GM21825 (cell line): ENCODE measurements at regions not wholly inside any gene's neighbourhood (a gene's known extent, or its start where the extent isn't known, plus 50 kb on each side); places are given as distances from the start of the nearest gene placed in this dataset.
A peak's percentile ranks its signal among the peaks of the same experiment; 100 is the strongest.

ENCODE experiments used
- ATAC-seq: cut with Tn5 transposase; IDR thresholded peaks from one replicate; pipeline ENCODE4 v1.9.1; 2021; ENCODE audit warnings: mild to moderate bottlenecking, moderate library complexity; ENCODE audit not compliant: unreplicated experiment

DNA sequence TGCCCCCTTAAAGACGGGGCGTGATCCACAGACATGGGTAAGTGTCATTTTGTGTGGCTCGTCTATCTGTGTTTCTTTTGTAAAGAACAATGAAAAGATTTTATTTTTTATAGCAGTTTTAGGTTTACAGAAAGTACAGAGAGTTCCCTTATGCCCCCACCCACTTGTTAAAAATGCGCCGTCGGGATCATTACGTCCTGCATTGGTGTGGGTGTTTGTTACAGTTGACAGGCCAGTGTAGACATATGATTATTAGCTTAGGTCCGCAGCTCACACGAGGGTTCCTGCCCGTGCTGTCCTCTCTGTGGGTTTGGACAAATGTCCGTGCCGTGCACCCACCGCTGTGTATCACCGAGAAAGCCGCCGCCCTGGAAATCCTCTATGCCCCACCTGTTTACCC lies 50.5 kb downstream of the RGS12 start:
- ATAC-seq, result no peak

DNA sequence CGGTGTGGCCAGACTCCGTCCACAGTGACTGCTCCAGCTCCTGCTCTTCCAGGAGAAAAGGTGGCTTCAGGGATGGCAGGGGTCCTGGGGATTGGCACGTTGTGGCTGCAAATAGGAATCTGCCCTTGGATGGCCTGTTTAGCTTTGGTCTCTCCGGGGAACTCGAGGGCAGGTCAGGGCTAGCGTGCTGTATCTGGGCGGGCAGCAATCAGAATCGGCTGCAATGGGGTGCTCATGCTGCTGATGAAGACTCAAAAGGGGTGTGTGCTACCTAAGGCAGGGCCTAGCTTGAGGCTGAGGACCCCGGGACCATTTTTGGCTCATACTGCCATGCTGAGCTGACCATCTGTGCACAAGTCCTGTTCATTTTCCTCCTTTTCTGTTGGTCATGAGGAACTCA lies 51.3 kb downstream of the RGS12 start:
- no peak for ATAC-seq

DNA sequence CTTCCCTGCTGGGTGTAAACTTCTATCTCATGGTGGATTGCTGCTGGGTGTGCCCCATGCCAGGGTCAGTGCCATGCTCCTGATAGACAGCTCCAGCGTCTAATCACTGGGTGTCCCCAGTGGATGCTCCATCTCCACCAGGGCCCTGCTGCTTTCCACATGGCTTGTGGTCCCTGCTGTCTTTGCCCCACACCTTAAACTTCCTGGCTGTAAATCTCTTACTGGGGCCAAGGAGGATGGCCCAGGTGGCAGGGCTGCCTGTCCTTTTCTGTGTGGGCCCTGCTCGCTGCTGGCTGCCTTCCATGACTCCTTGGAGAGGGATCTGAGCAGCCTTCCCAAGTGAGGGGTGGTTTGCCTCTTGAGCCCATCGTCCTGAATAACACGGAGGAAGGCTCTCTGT lies 51.8 kb downstream of the RGS12 start:
- ATAC-seq, result no peak

DNA sequence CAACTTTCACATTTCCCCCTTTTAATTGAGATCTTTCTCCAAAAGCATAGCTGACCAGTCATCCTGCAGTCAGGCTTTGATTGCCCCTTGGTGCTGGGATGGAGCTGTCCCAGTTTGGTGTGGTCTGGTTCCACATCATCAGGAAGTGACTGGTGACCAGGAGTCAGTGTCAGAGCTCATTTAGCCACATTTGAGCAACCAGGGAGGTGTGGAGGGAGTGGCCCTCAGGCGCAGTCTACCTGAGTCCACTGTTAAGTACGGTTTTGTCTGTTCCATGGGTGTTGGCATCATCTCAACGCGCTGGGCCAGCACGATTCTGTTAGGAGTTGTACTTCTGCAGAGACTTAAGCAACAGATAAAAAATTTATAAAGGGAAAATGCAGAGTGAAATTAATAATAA lies 52.6 kb downstream of the RGS12 start:
- no peak for ATAC-seq

DNA sequence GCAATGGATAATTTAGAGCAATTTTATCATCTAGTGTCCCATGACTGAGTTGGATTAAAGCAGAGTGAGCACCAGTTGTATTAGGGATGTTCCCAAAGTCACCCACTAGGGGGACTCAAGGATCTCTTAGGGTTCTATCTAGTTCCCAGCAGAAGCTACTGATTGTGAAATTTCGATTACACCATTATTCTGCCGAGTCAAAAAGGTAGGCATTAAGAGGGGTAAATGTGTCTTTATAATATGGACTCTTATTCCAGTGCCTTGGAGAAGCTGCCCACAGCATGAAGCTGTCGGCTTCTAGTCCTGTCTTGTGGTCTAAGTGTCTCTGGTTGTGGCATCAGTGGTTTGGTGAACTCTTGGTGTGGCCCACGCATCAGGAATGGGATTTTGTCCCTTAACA lies 53.3 kb downstream of the RGS12 start:
- no peak for ATAC-seq

DNA sequence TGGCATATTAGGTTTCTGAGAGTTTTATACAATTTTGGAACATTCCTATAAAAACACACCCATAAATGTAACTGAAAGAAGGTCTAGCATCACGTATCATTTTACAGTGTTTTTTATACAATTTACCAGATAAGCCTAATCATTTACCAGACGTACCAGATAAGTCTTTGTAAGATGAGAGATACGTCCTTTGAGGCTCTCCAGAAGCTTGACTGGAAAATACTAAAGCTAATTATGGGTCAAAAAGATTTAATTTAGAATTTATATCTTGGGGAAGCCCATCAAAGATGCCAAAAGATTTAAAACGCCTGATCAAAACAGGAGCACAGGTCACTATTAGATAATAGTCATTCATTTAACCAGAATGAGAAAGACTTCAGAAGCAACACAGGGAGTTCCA lies 55.0 kb downstream of the RGS12 start:
- no peak for ATAC-seq

DNA sequence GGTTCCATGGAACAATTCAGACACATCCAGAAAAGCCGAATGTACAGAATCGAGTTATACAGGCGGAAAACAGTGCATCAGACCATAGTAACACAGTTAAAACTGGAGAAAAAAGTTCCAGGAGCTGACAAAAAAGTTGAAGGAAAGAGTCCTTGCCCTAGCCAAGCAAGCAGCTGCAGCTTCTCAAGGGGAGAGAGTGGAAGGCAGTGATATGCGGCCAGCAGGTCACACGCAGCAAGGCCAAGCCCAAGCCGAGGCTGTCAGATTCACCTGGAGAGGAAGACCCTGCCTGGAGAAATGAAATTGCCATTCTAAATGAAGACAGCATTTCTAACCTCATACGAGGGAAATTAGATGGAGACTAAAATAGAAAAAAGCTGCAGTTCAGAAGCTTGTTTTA lies 55.8 kb downstream of the RGS12 start:
- no peak for ATAC-seq

DNA sequence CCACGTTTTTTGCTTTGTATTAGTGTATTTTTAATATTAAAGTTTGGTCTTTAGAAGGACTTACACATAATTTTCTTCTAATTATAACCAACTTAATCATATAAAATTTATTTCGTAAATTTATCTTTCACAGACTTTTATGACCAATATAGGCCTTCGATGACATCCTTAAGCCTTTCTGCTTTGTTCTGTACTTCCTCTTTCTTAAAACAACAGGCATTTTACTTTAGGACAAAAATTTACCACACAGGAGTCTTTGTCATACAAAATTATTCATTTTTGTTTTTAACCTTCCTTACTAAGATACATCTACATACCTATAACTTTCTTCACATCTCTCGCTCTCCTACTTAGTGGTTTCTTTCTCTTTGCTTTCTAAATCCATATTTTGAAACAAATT lies 56.3 kb downstream of the RGS12 start:
- no peak for ATAC-seq

DNA sequence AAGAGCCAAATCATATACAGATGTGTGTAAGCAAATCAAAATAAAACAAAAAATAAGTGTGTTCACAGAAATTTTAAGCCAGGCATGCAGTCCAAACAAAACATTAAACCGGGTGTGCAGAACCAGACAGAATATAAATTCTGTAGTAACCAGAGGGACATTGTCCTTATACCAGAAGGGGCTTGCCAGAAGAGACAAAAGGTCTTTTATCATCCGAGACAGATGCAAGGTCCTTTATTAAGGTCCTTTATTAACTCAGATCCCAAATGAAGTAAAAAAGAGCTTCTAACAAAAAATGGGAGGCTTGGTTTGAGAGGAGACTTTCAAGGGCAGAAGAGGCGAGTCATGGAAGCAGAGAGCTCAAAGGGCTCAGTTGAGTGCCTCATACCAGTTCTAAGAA lies 59.2 kb downstream of the RGS12 start:
- ATAC-seq, result no peak

DNA sequence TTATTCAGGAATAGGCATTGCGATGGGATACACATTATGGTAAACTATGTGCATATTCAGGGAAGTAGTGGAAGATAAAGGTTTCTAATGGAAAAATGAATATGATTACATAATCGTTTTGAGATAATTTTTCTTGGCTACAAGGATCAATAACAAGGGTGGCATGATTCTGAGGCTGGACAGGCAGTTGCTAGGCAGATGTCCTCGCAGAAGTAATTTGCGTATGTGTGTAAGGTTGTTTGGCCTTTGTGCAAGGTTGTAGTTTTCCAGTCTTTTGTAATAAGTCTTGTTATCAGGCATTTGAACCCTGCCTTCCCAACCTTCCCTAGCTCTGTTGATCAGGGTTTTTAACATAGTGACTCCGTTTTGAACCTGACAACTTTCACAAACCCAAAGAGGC lies 59.7 kb downstream of the RGS12 start:
- ATAC-seq, result no peak

DNA sequence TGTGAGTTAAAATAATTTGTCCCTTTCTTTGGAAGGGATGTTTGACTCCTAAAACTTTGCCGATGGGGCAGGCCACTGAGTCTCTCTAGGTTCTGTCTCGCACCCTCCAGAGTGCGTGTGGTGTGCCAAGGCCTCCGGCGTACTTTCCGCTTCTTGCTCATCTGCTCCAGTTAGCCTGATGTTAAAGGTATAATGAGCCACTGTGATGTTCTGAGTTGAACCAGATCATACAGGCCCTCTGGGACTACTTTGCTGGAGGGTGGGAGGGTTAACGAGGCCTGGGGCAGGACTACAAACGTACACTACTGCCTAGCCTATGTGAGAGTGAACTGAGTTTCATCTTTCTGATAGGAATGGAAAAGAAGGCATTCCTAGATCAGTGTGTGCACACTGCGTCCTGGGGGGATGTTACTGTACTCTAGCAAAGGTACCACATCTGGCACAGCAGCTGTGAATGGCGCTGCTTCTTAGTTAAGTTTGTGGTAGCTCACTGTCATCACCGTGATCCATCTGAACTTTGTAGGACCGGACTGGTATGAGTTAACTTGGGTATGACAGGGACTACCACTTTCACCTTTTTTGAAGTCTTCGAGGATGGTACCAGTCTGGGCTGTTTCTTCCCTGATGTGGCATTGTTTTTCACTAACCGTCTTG lies 60.2 kb downstream of the RGS12 start:
- no peak for ATAC-seq

DNA sequence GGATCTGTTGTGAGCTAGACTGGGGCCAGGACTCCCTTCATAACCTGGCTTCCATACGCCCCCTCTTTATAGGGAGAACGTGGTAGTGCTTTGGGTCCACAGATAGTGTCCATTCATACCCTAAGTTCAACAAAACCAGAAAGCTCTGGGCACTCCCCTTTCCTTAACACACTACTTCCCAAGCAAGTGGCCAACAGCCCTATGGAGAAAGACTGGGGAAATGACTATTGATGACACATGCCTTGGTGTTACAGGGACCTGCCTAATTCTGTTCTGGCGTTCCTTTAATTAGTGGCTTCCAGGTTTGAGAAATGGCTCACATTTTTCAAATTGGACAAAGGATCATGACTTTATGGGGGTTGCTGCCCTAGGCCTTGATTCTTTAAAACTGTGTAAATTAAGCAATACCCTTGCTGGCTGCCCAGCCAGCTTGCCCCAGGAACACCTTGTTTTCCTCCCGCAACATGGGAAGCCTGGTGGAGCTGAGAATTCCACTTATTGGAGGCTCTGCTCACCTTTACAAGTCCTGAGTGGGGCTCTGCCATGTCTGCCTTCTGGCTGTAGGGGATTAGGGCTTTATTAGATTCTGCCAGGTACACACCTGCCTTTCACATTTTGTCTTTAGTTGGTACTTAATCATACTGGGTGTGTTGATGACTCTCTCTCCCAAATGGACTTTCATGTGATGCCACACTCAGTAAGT lies 61.1 kb downstream of the RGS12 start:
- ATAC-seq, result no peak

DNA sequence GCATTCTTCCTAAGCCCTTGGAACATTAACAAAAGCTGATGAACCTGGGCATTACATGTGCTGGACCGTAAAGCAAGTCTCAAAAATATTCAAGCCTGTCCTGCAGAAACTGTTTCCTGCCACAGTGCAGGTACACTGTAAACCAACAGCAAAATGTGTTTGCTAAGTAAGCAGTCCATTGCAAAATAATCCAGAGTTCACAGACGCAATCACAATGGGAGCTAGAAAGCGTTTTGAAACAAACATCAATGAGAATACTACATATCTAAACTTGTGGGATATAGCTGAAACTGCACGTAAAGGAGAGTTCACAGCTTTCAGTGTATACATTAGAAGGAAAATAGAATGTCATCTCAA lies 61.6 kb downstream of the RGS12 start:
- no peak for ATAC-seq

DNA sequence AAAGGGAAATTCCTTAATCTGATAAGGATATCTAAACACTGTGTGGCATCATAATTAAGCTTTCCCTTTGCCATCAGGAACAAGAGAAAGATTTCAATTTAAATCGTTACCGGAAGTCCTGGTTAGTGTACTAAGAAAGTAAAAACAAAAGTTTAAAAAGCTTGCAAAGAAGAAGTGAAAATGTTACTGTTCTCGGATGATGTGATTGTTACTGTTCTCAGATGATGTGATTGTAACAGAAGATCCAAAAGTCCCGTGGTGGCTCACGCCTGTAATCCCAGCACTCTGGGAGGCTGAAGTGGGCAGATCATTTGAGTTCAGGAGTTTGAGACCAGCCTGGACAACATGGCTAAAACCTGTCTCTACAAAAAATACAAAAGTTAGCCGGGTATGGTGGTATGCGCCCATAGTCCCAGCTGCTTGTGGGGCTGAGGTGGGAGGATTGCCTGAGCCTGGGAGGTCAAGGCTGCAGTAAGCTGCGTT lies 62.5 kb downstream of the RGS12 start:
- ATAC-seq, result peak; percentile 90

DNA sequence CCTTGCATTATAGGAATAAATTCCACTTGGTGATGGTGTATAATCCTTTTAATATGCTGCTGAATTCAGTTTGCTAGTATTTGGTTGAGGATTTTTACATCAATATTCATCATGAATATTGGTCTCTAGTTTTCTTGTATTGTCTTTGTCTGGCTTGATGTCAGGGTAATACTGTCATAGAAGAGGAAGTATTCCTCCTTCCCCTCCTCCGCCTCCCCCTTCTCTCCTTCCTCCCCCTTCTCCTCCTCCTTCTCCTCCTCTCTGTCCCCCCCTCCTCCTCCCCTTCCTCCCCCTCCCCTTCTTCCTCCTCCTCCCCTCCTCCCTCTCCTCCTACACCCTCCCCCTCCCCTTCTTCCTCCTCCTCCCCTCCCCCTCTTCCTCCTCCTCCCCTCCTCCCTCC lies 65.8 kb downstream of the RGS12 start:
- ATAC-seq, result no peak

DNA sequence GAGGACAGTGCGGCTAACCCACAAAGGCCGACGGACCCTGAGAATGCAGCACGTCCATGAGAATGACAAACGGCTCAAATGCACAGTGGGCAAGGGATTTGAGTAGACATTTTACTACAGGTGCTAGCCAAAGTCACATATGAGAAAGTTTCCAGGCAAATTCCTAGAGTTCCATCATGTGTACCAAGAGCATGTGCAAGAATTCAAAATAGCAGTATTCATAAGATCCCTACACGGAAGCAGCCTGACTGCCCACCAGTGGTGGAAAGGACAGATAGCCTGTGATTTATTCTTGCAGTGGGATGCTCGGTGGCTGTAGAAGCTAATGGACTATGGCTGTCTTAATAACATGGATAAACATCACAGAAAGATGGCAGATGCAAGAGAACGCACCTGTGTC lies 68.0 kb downstream of the RGS12 start:
- no peak for ATAC-seq

DNA sequence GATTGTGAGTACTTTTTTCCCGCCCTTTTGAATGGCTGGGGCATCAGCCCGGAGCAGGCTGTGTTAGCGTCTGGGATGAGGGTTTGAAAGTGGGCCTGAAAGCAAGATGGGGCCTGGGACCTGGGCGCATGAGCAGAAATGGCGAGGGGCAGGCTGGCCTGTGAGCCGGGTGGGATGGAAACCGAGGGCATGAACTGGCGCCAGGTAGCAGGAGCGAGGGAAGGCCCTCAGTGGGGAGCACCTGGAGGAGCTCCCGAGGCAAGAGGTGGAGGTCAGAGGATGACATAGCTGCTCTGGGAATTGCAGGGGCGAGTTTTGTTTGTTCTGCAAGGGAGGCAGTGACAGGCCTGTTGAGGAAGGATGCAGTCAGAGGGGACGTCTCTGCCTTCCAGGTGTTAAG lies 68.6 kb downstream of the RGS12 start:
- ATAC-seq, result no peak

DNA sequence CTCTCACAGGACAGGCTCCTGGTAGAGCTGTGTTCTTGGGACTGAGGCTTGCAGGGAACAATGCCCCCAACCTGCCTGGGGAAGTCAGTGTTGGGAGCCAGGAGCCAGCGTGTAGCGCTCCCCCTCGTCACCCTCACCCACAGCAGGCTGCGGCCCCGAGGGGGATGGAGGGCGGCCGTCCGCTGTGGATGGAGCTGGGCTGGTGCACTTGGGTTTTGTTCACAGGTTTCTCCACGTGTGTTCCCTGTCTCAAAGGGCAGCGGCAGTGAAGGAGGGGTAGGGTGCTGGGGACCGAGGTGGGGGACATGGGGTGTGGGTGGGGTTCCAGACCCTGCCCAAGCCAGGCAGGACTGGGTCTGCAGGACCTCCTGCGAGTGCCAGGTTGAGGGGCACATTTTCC lies 69.1 kb downstream of the RGS12 start:
- ATAC-seq, result no peak

DNA sequence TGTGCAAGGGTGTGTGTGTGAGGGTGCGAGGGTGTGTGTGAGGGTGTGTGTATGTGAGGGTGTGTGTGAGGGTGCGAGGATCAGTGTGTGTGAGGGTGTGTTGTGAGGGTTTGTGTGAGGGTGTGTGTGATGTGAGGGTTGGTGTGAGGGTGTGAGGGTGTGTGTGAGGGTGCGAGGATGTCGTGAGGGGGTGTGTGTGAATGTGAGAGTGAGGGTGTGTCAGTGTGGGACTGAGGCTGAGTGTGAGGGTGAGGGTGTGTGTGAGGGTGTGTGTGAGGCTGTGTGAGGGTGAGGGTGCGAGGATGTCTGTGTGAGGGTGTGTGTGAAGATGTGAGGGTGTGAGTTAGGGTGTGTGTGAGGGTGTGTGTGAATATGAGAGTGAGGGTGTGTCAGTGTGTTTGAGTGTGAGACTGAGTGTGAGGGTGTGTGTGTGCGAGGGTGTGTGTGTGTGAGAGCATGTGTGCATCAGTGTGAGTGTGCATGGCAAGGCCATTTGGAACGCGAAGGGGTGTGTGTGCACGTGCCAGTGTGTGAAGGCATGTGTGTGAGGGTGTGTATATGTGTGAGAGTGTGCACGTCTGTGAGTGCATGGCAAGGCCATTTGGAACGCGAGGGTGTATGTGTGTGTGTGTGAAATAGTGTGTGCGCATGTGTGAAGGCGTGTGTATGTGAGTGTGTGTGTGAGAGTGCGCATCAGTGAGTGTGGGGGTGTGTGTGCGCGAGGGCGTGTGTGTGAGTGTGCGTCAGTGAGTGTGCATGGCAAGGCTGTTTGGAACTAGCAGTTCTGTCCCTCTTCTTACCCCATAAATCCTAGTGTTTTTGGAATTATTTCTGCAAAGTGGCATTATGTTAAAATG lies 69.8 kb downstream of the RGS12 start:
- ATAC-seq, result no peak

DNA sequence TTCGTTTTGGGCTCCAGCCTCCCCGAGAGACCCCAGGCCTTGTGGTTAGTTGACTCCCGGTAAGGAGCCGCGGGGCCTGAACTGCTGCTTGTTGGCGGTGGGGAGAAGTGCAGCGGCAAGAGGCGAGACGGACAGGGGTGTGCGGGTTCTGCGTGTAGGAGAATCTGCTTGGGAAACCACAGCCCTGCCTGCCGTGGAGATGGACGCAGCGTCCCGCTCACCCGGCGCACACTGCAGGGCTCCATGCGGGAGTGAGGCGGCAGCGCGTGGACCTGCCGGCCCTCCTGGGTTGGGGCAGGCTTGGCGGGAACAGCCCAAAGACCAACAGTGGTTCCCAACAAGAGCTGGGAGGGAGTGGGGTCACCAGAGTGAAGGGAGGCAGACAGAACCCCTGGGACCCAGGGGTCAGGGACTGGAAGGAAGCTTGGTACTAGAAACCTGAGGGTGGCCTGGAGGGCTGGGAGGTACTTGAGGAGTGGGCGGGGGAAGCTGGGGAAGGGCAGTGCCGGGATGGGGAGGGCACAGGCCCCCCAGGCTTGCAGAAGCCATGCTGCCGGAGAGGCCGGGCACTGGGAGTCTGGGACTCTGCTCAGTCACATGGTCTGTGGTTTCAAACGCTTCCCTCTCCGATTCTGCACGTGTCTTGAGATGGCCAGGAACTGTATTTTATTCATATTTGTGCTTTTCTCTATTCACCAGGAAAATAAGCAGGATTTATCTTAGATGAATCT lies 70.8 kb downstream of the RGS12 start:
- ATAC-seq, result no peak

DNA sequence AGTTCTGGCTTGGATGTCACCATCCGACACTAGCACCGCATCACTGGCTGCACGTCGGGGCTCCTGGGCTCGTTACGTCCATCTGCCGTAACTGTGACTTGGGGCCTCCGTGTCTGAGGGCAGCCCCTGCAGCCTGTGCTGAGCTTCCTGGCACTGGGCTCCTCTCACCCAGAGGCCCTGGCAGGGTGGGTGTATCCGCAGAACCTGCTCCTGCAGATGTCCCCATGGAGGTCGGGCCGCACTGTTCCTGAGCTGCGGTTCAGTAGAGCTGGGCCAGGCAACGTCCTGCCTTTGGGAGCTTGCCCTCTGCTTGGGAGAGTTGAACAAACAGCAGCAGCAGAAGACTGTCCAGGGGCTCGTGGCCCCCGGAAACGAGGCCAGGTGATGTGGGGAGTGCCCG lies 71.4 kb downstream of the RGS12 start:
- ATAC-seq, result no peak
